Hepatocyte (in vitro differentiated cells): ENCODE measurements at regions not wholly inside any gene's neighbourhood (a gene's known extent, or its start where the extent isn't known, plus 50 kb on each side); places are given as distances from the start of the nearest gene placed in this dataset.

ENCODE experiments used
- EZH2 ChIP-seq: fragments of 200-600 bp; sonication (generic); IDR thresholded peaks from 2 replicates; pipeline ENCODE4 v1.6.1; 2016; ENCODE audit warnings: antibody characterized with exemption, mild to moderate bottlenecking, borderline replicate concordance
- EZH2phosphoT487 ChIP-seq: fragments of 200-600 bp; sonication (generic); IDR thresholded peaks from one replicate; pipeline ENCODE4 v1.6.1; 2018; ENCODE audit warnings: antibody characterized with exemption, mild to moderate bottlenecking, low read depth, moderate library complexity; ENCODE audit not compliant: unreplicated experiment, severe bottlenecking
- TF ChIP-seq, protein P1 (sequence below): fragments of 200-600 bp; sonication (generic); IDR thresholded peaks from 2 replicates; pipeline ENCODE4 v1.5.1; 2016; ENCODE audit warnings: antibody characterized with exemption, mild to moderate bottlenecking; ENCODE audit not compliant: poor library complexity

GRCh38 chr2:23027396-23027795 is 357.6 kb upstream of the KLHL29 start:
- TF ChIP-seq, protein P1, sequence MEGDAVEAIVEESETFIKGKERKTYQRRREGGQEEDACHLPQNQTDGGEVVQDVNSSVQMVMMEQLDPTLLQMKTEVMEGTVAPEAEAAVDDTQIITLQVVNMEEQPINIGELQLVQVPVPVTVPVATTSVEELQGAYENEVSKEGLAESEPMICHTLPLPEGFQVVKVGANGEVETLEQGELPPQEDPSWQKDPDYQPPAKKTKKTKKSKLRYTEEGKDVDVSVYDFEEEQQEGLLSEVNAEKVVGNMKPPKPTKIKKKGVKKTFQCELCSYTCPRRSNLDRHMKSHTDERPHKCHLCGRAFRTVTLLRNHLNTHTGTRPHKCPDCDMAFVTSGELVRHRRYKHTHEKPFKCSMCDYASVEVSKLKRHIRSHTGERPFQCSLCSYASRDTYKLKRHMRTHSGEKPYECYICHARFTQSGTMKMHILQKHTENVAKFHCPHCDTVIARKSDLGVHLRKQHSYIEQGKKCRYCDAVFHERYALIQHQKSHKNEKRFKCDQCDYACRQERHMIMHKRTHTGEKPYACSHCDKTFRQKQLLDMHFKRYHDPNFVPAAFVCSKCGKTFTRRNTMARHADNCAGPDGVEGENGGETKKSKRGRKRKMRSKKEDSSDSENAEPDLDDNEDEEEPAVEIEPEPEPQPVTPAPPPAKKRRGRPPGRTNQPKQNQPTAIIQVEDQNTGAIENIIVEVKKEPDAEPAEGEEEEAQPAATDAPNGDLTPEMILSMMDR: no peak
- TF ChIP-seq EZH2: no peak
- TF ChIP-seq EZH2phosphoT487: no peak
